Endodermal cell (in vitro differentiated cells): ENCODE measurements at regions not wholly inside any gene's neighbourhood (a gene's known extent, or its start where the extent isn't known, plus 50 kb on each side); places are given as distances from the start of the nearest gene placed in this dataset.

ENCODE experiments used
- DNase-seq: peaks from one replicate; pipeline ENCODE4 v3.0.0-alpha.2; 2017
- H3K27ac ChIP-seq: 2 replicates; pipeline ENCODE4 v1.5.1; 2013; ENCODE audit warnings: mild to moderate bottlenecking, low read depth, low read length, moderate library complexity
- H3K27me3 ChIP-seq: 2 replicates; pipeline ENCODE4 v1.6.1; 2013; ENCODE audit warnings: mild to moderate bottlenecking, low read length, moderate library complexity; ENCODE audit not compliant: insufficient read depth, control insufficient read depth, poor library complexity, severe bottlenecking
- H3K36me3 ChIP-seq: 2 replicates; pipeline ENCODE4 v1.7.0; 2013; ENCODE audit warnings: mild to moderate bottlenecking, low read length, moderate library complexity; ENCODE audit not compliant: control insufficient read depth, insufficient read depth
- H3K4me1 ChIP-seq: one replicate; pipeline ENCODE4 v1.7.0; 2013; ENCODE audit warnings: low read length; ENCODE audit not compliant: control insufficient read depth, insufficient read depth
- H3K4me3 ChIP-seq: 2 replicates; pipeline ENCODE4 v1.5.1; 2013; ENCODE audit warnings: mild to moderate bottlenecking, low read length, moderate library complexity
- H3K9ac ChIP-seq: 2 replicates; pipeline ENCODE4 v1.6.1; 2013; ENCODE audit warnings: mild to moderate bottlenecking, low read length, moderate library complexity; ENCODE audit not compliant: poor library complexity, severe bottlenecking; ENCODE audit errors: extremely low read depth
- H3K9me3 ChIP-seq: 2 replicates; pipeline ENCODE4 v1.6.1; 2013; ENCODE audit warnings: mild to moderate bottlenecking, low read length, moderate library complexity; ENCODE audit not compliant: control insufficient read depth
- H3K27ac Mint-ChIP-seq: 2 replicates; pipeline ENCODE4 v1.8.0; 2020; ENCODE audit warnings: mixed read lengths
- H3K27me3 Mint-ChIP-seq: 2 replicates; pipeline ENCODE4 v1.8.0; 2021; ENCODE audit warnings: mild to moderate bottlenecking, mixed read lengths; ENCODE audit not compliant: insufficient read depth
- H3K36me3 Mint-ChIP-seq: 2 replicates; pipeline ENCODE4 v1.8.0; 2020; ENCODE audit warnings: low read depth, mixed read lengths
- H3K4me1 Mint-ChIP-seq: 2 replicates; pipeline ENCODE4 v1.8.0; 2020; ENCODE audit warnings: mixed read lengths
- H3K4me3 Mint-ChIP-seq: 2 replicates; pipeline ENCODE4 v1.8.0; 2020; ENCODE audit warnings: mild to moderate bottlenecking, moderate library complexity, mixed read lengths
- H3K9me3 Mint-ChIP-seq: 2 replicates; pipeline ENCODE4 v1.8.0; 2020; ENCODE audit warnings: mild to moderate bottlenecking, mixed read lengths
- WGBS, 2 experiments: methylation state at CpG; one replicate each; pipeline versions ENCODE4 v1.1.5 to v1.1.7; 2013; ENCODE audit warnings: missing lambda C conversion rate in 2 of 2, mixed read lengths in 1 of 2; ENCODE audit not compliant: insufficient coverage in 1 of 2, insufficient read length in 1 of 2; 5-methylcytosine and 5-hydroxymethylcytosine counted together
- TF ChIP-seq, protein P1 (sequence below): fragments of 200-600 bp; sonication (generic); conservative IDR thresholded peaks from 2 replicates; pipeline ENCODE4 v1.5.0; 2021; ENCODE audit warnings: antibody characterized with exemption, mild to moderate bottlenecking

DNA sequence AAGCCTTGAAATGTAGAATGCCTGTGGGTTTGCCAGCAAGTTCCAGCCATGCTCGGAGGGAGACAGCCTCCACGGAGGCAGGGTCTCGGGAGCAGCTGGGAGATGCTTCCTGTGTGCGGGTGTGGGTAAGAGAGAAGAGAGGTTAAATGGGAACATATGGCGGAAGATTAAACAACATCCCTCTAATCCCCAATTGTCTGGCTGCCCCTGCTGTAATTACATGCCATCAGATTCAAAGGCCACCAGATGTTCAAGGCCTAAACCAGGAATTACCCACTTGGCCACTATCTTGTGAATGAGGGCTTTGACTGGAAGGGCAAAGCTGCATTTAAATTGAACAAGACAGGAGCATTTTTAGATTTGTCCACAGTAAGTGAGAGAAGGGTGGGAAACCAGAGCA lies 81.4 kb upstream of the BACE2 start:
- Histone ChIP-seq H3K36me3 (no peaks in the 10 kb centered on the region), H3K9me3 (peaks cover 5% of the 10 kb centered on the region), H3K9ac (peak overlapping the region; percentile 1), H3K27ac (peak overlapping the region; percentile 28), H3K27me3 (peaks cover 10% of the 10 kb centered on the region), H3K4me1 (peaks cover 4% of the 10 kb centered on the region), H3K4me3 (no peak overlapping the region)
- Mint-ChIP-seq H3K4me1 (peaks cover 13% of the 10 kb centered on the region), H3K9me3 (peaks cover 1% of the 10 kb centered on the region), H3K4me3 (no peak overlapping the region), H3K27ac (no peak overlapping the region), H3K27me3 (peaks cover 24% of the 10 kb centered on the region), H3K36me3 (no peaks in the 10 kb centered on the region)
- TF ChIP-seq, protein P1, sequence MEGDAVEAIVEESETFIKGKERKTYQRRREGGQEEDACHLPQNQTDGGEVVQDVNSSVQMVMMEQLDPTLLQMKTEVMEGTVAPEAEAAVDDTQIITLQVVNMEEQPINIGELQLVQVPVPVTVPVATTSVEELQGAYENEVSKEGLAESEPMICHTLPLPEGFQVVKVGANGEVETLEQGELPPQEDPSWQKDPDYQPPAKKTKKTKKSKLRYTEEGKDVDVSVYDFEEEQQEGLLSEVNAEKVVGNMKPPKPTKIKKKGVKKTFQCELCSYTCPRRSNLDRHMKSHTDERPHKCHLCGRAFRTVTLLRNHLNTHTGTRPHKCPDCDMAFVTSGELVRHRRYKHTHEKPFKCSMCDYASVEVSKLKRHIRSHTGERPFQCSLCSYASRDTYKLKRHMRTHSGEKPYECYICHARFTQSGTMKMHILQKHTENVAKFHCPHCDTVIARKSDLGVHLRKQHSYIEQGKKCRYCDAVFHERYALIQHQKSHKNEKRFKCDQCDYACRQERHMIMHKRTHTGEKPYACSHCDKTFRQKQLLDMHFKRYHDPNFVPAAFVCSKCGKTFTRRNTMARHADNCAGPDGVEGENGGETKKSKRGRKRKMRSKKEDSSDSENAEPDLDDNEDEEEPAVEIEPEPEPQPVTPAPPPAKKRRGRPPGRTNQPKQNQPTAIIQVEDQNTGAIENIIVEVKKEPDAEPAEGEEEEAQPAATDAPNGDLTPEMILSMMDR, result no peak
- no peak for DNase-seq
- WGBS, 2 experiments, result 99% methylated on average over 5 of the region's 5 CpGs; no CpG with 5 or more reads in 1 of the 2 experiments

DNA sequence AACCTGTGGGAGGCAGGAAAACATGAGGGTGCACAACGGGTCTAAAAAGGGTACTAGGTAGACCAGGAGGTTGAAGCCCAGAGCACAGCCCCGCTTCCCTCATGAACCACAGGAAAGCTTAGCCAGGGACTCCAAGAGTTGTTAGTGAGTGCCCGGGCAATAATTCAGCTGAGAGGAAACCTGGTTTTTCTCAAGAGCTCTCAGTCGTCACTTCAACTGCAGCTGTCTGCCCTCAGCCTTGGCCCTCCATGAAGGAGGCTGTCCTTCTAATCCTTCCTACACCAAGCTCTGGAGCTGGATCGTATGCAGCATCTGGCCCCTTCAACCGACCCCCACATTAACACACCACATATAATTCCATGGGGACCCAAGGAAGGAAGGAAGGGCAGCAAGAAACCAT lies 77.0 kb upstream of the BACE2 start:
- H3K4me1 Mint-ChIP-seq, result peaks cover 13% of the 10 kb centered on the region
- Histone ChIP-seq H3K27ac (no peak overlapping the region), H3K4me3 (no peak overlapping the region), H3K9me3 (peaks cover 5% of the 10 kb centered on the region), H3K9ac (no peak overlapping the region), H3K4me1 (peaks cover 4% of the 10 kb centered on the region), H3K27me3 (peaks cover 14% of the 10 kb centered on the region), H3K36me3 (no peaks in the 10 kb centered on the region)
- H3K27me3 Mint-ChIP-seq, result peaks cover 31% of the 10 kb centered on the region
- no peak overlapping the region for H3K4me3 Mint-ChIP-seq
- DNase-seq, result no peak
- H3K36me3 Mint-ChIP-seq, result no peaks in the 10 kb centered on the region
- WGBS, 2 experiments, result 98 to 100% methylated on average over 4 to 6 of the region's 6 CpGs
- H3K27ac Mint-ChIP-seq, result no peak overlapping the region
- no peaks in the 10 kb centered on the region for H3K9me3 Mint-ChIP-seq
- TF ChIP-seq, protein P1, result no peak

DNA sequence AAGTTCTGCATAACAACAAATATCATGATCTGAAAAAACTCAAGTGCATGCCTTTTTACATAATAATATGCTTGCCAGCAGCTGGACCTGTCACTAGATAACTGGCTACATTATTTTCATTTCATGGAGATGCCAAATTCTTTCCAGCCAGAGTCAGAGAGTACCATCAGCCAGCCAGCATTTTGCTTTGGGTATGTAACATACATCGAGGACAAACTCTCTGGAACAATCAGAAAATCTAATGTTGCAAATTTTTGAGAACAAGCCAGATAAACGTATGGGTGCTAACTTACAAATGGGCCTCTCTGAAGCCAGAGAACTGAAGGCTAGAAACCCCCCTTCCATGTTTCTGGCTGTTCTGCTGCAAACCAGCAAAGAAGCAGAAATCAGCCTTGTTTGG lies 76.3 kb upstream of the BACE2 start:
- Mint-ChIP-seq H3K27me3 (peaks cover 34% of the 10 kb centered on the region), H3K4me1 (peaks cover 8% of the 10 kb centered on the region), H3K36me3 (no peaks in the 10 kb centered on the region), H3K9me3 (no peaks in the 10 kb centered on the region), H3K27ac (no peak overlapping the region), H3K4me3 (no peak overlapping the region)
- no peak overlapping the region for H3K4me3 ChIP-seq
- no peak overlapping the region for H3K9ac ChIP-seq
- H3K27me3 ChIP-seq, result peaks cover 14% of the 10 kb centered on the region
- no peak overlapping the region for H3K27ac ChIP-seq
- H3K36me3 ChIP-seq, result no peaks in the 10 kb centered on the region
- no peak for DNase-seq
- TF ChIP-seq, protein P1, result no peak
- WGBS, 2 experiments, result 90 to 95% methylated on average over 2 of the region's 2 CpGs
- H3K9me3 ChIP-seq, result peaks cover 5% of the 10 kb centered on the region
- H3K4me1 ChIP-seq, result no peaks in the 10 kb centered on the region
